GM18505 (cell line): ENCODE measurements at regions not wholly inside any gene's neighbourhood (a gene's known extent, or its start where the extent isn't known, plus 50 kb on each side); places are given as distances from the start of the nearest gene placed in this dataset.

Experiments used
- ATAC-seq: cut with Tn5 transposase; IDR thresholded peaks from one replicate; pipeline ENCODE4 v1.9.1; 2021; ENCODE audit not compliant: unreplicated experiment
- POLR2A ChIP-seq: IDR thresholded peaks from 4 replicates; pipeline ENCODE4 v1.6.1; 2011; ENCODE audit warnings: borderline replicate concordance; ENCODE audit not compliant: insufficient read depth, insufficient read length; ENCODE audit errors: extremely low read depth

DNA sequence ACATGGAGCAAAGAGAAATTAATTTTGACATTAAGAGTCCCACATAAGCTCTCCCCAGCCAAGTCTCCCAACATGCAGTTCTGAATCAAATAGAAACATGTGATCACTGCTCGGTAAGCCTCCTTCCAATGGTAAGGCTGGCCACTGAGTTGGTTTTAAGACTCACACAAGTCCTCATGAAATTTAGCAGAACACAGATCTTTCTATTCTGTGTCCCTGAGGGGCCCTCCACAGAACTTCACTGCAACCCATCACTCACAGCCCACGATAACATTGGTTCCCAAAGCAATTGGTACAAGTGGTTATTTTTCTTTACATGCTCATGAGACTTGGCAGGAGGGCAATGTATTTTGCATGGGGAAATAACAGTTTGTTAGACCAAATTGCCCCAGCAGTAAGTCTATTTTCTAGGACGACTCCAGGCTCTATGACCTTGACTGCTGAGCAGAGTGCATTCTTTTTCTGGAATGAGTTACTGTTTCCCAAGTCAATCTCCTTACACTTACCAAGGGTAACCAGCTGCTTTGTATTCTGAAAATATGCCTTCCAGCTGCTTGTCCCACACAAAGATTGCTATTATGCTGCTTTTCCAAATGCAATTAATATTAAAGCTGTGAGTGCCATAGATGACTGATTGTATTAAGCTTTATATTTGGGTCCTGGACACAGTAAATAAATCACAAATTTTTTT, 142.3 kb upstream of the TANK start:
- ATAC-seq = no peak
- TF ChIP-seq POLR2A = no peak

GRCh38 chr2:161019311-161019710, 140.9 kb upstream of the TANK start:
- TF ChIP-seq POLR2A = no peak
- ATAC-seq = no peak

- ATAC-seq = no peak
- no peak for TF ChIP-seq POLR2A
These were observed 139.8 kb upstream of the TANK start for GRCh38 chr2:161020437-161020836.

DNA sequence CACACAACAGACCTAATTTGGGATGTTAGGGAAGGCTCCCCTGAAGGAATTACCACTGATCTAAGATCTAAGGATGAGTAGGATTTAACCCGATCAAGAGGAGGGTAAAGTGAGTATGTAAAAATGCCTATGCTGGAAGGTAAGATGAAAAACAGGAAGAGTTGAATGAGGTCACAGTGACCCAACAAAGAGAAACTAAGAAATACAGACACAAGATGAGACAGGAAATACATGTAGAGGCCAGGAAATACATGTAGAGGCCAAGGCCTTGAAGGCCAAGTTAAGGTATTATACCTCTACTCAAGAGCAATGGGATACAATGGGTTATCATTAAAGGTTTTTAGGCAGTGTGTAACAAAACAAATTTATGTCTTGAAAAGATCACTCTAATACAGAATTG, 131.6 kb upstream of the TANK start:
- ATAC-seq = no peak

DNA sequence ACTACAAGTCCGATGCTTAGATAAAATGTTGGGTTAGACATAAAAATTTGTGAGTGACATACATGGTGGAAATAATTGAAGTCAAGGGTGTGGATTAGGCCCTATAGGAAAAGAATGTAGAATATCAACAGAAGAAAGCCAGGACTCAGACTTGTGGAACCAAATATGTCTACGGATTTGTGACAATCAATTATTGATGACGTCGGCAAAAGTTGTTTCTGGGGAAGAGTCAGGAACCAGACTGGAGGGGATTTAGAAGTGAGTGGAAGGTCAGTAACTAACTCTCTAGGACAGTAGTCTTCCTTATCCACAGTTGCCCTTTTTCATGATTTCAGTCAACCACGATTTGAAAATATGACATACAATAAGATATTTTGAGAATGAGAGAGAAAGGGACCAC, 130.9 kb upstream of the TANK start:
- no peak for ATAC-seq
- no peak for TF ChIP-seq POLR2A

More for the DNA sequence above, 131.6 kb upstream of the TANK start:
- TF ChIP-seq POLR2A = no peak

DNA sequence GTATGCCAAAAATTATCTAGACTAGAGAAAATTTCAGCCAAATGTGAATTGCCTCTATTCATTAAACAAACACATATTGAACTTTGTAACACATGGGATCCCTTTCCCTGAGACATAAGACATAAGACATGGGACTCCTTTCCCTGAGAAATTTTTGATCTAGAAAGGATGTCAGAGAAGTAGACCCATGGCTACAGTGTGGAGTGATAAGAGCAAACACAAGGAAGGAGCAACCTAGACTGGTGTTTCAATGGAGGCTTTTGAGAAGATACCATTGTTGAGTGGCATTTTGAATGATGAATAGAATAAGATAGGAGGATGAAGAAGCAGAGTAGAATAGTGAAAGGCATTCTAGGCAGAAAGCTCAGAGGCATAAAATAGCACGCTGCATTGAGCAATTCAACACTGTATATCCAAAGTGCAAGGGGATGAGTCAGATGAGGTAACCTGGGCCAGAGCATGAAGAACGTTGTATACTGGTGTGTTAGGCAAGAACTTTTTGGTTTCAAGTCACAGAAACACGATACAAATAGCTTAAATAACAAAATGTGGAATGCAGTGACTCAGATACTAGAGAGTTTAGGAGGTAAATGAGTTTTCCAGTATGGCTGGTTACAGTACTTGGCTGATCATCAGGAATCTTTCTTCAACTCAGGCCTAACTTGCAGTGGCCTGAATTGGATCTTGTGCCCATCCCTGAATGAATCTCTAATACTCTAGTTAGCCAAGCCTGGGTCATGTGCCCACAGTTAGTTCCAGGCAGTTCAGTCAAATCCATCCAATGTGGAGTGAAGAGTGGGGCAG, 129.8 kb upstream of the TANK start:
- no peak for TF ChIP-seq POLR2A
- ATAC-seq = no peak

- ATAC-seq = no peak
- no peak for TF ChIP-seq POLR2A
These were observed 128.7 kb upstream of the TANK start for GRCh38 chr2:161031511-161031910.

- ATAC-seq = no peak
- no peak for TF ChIP-seq POLR2A
These were observed 127.6 kb upstream of the TANK start for GRCh38 chr2:161032635-161033034.

- ATAC-seq = no peak
These were observed 127.1 kb upstream of the TANK start for GRCh38 chr2:161033059-161033660.

DNA sequence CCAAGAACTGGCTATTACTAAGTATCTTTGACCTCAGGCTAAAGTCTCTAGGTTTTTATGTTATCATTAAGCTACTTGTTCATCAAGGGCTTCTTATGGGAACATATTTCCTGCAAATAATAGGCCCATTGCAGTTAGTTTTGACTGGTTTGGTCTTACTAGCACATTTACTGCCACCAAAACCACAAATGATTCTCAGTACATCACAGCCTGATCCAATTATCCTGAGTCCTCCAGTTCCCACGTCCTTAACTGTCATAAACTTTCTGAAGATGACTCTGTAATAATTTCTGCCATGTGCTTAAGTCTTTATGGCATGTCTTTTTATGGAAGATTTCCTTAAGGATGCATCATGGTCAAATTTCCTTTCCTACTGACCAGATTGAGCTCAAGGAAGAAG, 123.3 kb upstream of the TANK start:
- TF ChIP-seq POLR2A = no peak
- no peak for ATAC-seq

More at GRCh38 chr2:161033059-161033660, 127.1 kb upstream of the TANK start:
- TF ChIP-seq POLR2A = no peak

GRCh38 chr2:161039071-161039470, 121.2 kb upstream of the TANK start:
- no peak for TF ChIP-seq POLR2A
- ATAC-seq = no peak

DNA sequence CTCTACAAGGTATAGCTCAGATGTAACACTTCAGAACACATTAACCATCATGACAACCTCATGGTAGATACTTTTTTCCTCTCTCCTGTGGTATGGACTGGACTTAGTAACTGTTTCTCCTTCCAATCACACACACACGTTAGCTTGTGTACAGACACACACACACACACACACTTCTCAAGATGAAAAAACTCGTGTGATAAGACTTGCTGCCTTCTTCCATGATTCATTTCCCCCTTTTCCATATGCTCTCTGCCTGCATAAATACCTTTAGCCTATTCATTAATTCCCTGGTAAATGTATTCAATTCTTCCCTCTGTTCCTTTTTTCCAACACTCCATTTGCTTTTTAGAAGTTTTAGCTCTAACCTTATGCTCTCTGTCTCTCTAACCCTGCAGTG, 118.9 kb upstream of the TANK start:
- TF ChIP-seq POLR2A = no peak
- ATAC-seq = no peak

GRCh38 chr2:161042990-161043625, 117.1 kb upstream of the TANK start:
- no peak for TF ChIP-seq POLR2A
- no peak for ATAC-seq

DNA sequence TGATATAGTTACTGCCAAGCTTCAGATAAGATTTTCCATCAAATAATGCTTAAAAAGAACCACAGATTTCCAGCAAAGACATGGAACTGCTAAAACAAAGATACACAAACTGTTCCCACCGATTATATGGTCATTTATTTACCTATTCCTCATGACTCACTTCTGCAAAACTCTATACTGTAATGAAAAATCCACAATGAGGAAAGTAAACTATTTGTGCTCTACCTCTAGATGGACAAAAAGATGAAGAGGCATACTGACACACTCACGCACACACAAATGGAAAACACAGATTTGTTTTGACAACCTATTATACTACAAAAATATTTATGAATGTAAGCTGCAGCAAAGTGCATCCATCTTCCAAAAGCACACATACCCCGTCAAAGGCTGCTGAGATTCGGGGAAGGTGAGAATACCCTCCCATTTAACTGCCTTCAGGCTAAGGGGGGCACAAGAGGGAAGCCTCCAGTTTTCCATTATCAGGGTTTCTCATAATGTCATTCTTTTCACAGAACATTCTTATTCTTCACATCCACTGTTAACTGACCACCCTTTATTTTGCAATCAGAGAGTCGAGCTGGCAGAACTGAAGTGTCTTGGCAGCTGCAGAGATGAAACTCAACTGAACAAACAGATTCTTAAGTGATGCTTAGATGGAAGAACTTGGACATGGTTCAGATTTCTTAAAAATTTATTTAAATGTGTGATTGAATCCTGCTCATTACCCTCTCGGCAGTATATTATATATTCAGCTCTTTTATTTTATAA, 115.9 kb upstream of the TANK start:
- no peak for TF ChIP-seq POLR2A
- no peak for ATAC-seq

DNA sequence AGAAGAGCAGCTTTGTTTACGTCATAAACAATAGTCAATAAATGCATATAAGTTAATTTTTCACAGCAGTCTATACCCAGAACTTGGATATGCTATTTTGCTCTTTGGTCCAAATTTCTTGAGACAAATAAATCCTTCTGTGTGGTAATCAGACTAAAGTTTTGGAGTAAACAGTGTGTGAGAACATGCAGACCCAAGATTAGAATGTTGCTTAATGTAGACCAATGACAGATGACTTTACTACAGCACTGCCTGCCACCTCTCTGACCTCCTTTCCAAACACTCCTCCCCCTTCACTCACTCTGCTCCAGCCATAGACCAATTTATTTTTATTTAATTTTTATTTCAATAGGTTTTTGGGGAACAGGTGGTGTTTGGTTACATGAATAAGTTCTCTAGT, 115.3 kb upstream of the TANK start:
- ATAC-seq = no peak
- TF ChIP-seq POLR2A = no peak
